HEK293 (cell line): ENCODE measurements at regions not wholly inside any gene's neighbourhood (a gene's known extent, or its start where the extent isn't known, plus 50 kb on each side); places are given as distances from the start of the nearest gene placed in this dataset.

Experiments used
- CTCF ChIA-PET: fragments of 350-600 bp; formaldehyde crosslinking; extraction: SDS; loops from one replicate; lab custom pipeline; 2021; ENCODE audit warnings: antibody characterized with exemption; lab: Yijun Ruan, JAX
- POLR2A ChIA-PET: fragments of 300-600 bp; formaldehyde crosslinking; extraction: SDS; loops from one replicate; lab custom pipeline; 2020; ENCODE audit warnings: antibody characterized with exemption, inconsistent platforms; lab: Yijun Ruan, JAX
- H3K27ac ChIP-seq: fragments of 200-500 bp; sonication (Bioruptor generic); 2 replicates; pipeline ENCODE4 v1.5.1; 2014; ENCODE audit warnings: low read depth, low read length, control low read depth, inconsistent platforms; ENCODE audit errors: extremely low read depth
- H3K36me3 ChIP-seq, 2 experiments: fragments of 200-500 bp in 1 of 2; sonication (Bioruptor generic) in 1 of 2; 1 replicate in 1 of 2; 2 replicates in 1 of 2; pipeline ENCODE4 v1.5.1; 2014 to 2017; ENCODE audit warnings: inconsistent platforms in 2 of 2, low read length in 2 of 2; ENCODE audit not compliant: control insufficient read depth in 2 of 2, insufficient read depth in 1 of 2
- H3K4me1 ChIP-seq: fragments of 200-500 bp; sonication (Bioruptor generic); 2 replicates; pipeline ENCODE4 v1.5.1; 2014; ENCODE audit warnings: mild to moderate bottlenecking, low read length, inconsistent platforms; ENCODE audit not compliant: control insufficient read depth, insufficient read depth
- H3K4me3 ChIP-seq: 2 replicates; pipeline ENCODE4 v1.5.1; 2011; ENCODE audit warnings: low read depth, mild to moderate bottlenecking, control low read depth, low read length, moderate library complexity
- H3K9me3 ChIP-seq: fragments of 200-500 bp; sonication (Bioruptor generic); 2 replicates; pipeline ENCODE4 v1.5.1; 2014; ENCODE audit warnings: low read depth, low read length, inconsistent platforms; ENCODE audit not compliant: control insufficient read depth, insufficient read depth
- GLI2 ChIP-seq: fragments of 450-650 bp; formaldehyde crosslinking; IDR thresholded peaks from 2 replicates; pipeline ENCODE4; 2017; ENCODE audit warnings: missing biosample characterization, missing genetic modification characterization, low read depth, borderline replicate concordance
- HOXD13 ChIP-seq: sonication (generic); formaldehyde crosslinking; IDR thresholded peaks from 2 replicates; pipeline ENCODE4 v1.8.0; 2022; ENCODE audit warnings: missing genetic modification reagents, borderline replicate concordance
- KLF10 ChIP-seq: fragments of 450-650 bp; IDR thresholded peaks from 2 replicates; pipeline ENCODE4 v1.5.1; 2018; ENCODE audit warnings: missing biosample characterization, mild to moderate bottlenecking, missing genetic modification characterization
- KLF16 ChIP-seq: fragments of 450-650 bp; formaldehyde crosslinking; IDR thresholded peaks from 2 replicates; pipeline ENCODE4 v1.5.1; 2017; ENCODE audit warnings: missing biosample characterization, missing genetic modification characterization
- OVOL3 ChIP-seq: fragments of 450-650 bp; formaldehyde crosslinking; IDR thresholded peaks from 2 replicates; pipeline ENCODE4 v1.5.1; 2016; ENCODE audit warnings: missing biosample characterization, missing genetic modification characterization
- SP7 ChIP-seq: fragments of 450-650 bp; formaldehyde crosslinking; IDR thresholded peaks from 2 replicates; pipeline ENCODE4 v1.5.1; 2016; ENCODE audit warnings: missing biosample characterization, missing genetic modification characterization
- ZBTB10 ChIP-seq: fragments of 450-650 bp; formaldehyde crosslinking; IDR thresholded peaks from 2 replicates; pipeline ENCODE4 v1.5.1; 2016; ENCODE audit warnings: missing biosample characterization, missing genetic modification characterization
- ZBTB26 ChIP-seq: fragments of 450-650 bp; formaldehyde crosslinking; optimal IDR thresholded peaks from 2 replicates; pipeline ENCODE3; 2016; ENCODE audit warnings: missing biosample characterization, mild to moderate bottlenecking, missing genetic modification characterization
- ZNF146 ChIP-seq: fragments of 450-650 bp; formaldehyde crosslinking; IDR thresholded peaks from 2 replicates; pipeline ENCODE4 v1.5.1; 2016; ENCODE audit warnings: missing biosample characterization, missing genetic modification characterization
- ZNF184 ChIP-seq: fragments of 450-650 bp; IDR thresholded peaks from 2 replicates; pipeline ENCODE4 v1.5.1; 2018; ENCODE audit warnings: missing biosample characterization, mild to moderate bottlenecking, missing genetic modification characterization
- ZNF19 ChIP-seq: fragments of 450-650 bp; formaldehyde crosslinking; IDR thresholded peaks from 2 replicates; pipeline ENCODE4; 2016; ENCODE audit warnings: missing biosample characterization, missing genetic modification characterization, low read depth
- ZNF221 ChIP-seq: fragments of 450-650 bp; formaldehyde crosslinking; IDR thresholded peaks from 2 replicates; pipeline ENCODE4 v1.5.1; 2017; ENCODE audit warnings: missing biosample characterization, missing genetic modification characterization, borderline replicate concordance
- ZNF26 ChIP-seq: fragments of 450-650 bp; formaldehyde crosslinking; IDR thresholded peaks from 2 replicates; pipeline ENCODE4 v1.5.1; 2016; ENCODE audit warnings: missing biosample characterization, missing genetic modification characterization
- ZNF280D ChIP-seq: fragments of 450-650 bp; formaldehyde crosslinking; IDR thresholded peaks from 2 replicates; pipeline ENCODE4 v1.5.1; 2016; ENCODE audit warnings: missing biosample characterization, missing genetic modification characterization
- ZNF391 ChIP-seq: fragments of 450-650 bp; formaldehyde crosslinking; IDR thresholded peaks from 2 replicates; pipeline ENCODE4 v1.5.1; 2016; ENCODE audit warnings: low read depth, missing biosample characterization, missing genetic modification characterization, borderline replicate concordance
- ZNF488 ChIP-seq: fragments of 450-650 bp; formaldehyde crosslinking; IDR thresholded peaks from 2 replicates; pipeline ENCODE4 v1.5.1; 2016; ENCODE audit warnings: missing biosample characterization, missing genetic modification characterization
- ZNF510 ChIP-seq: fragments of 450-650 bp; formaldehyde crosslinking; IDR thresholded peaks from 2 replicates; pipeline ENCODE4 v1.5.1; 2018; ENCODE audit warnings: mild to moderate bottlenecking, missing genetic modification characterization, missing biosample characterization; ENCODE audit not compliant: insufficient replicate concordance
- ZNF558 ChIP-seq: fragments of 450-650 bp; formaldehyde crosslinking; IDR thresholded peaks from 2 replicates; pipeline ENCODE4 v1.5.1; 2016; ENCODE audit warnings: missing biosample characterization, missing genetic modification characterization
- ZNF654 ChIP-seq: fragments of 450-650 bp; formaldehyde crosslinking; IDR thresholded peaks from 2 replicates; pipeline ENCODE4 v1.5.1; 2016; ENCODE audit warnings: low read depth, missing biosample characterization, missing genetic modification characterization
- ZSCAN23 ChIP-seq: fragments of 450-650 bp; formaldehyde crosslinking; IDR thresholded peaks from 2 replicates; pipeline ENCODE4 v1.5.1; 2016; ENCODE audit warnings: missing biosample characterization, missing genetic modification characterization
- ZSCAN5A ChIP-seq: fragments of 450-650 bp; formaldehyde crosslinking; IDR thresholded peaks from 2 replicates; pipeline ENCODE4 v1.5.1; 2016; ENCODE audit warnings: missing biosample characterization, missing genetic modification characterization

GRCh38 chr5:33343676-33344327 lies 97.0 kb upstream of the TARS1 start:
- no peaks in the 10 kb centered on the region for H3K9me3 ChIP-seq
- POLR2A ChIA-PET = no interaction called here
- no peaks in the 10 kb centered on the region for H3K4me1 ChIP-seq
- H3K36me3 ChIP-seq = no peaks in the 10 kb centered on the region
- CTCF ChIA-PET = interaction anchor here (0.6 to 1.2 kb wide), 2 partner anchors 44 to 330 kb away, joined by 3 read pairs; no protein-coding TSS in a partner anchor
- no peak for TF ChIP-seq ZNF146
- TF ChIP-seq ZNF558 (tag by site-specific recombination) = no peak
- TF ChIP-seq HOXD13 (CRISPR knock-in tag) = no peak
- no peak for TF ChIP-seq ZBTB26 (tag by site-specific recombination)
- no peak for TF ChIP-seq ZNF391 (tag by site-specific recombination)
- no peak for TF ChIP-seq ZNF280D
- TF ChIP-seq ZNF26 (tag by site-specific recombination) = no peak
- TF ChIP-seq ZNF488 = no peak
- TF ChIP-seq ZSCAN5A = no peak
- TF ChIP-seq KLF10 (tag by site-specific recombination) = no peak
- no peak for TF ChIP-seq ZNF19
- no peak for TF ChIP-seq GLI2 (tag by site-specific recombination)
- no peak for TF ChIP-seq KLF16 (tag by site-specific recombination)
- H3K27ac ChIP-seq = no peak overlapping the region
- no peak overlapping the region for H3K4me3 ChIP-seq

GRCh38 chr5:33346534-33346933 lies 94.2 kb upstream of the TARS1 start:
- ChIA-PET CTCF (interaction anchor here (0.7 kb wide), 1 partner anchor 49 kb away, joined by 3 read pairs; no protein-coding TSS in a partner anchor), POLR2A (no interaction called here)

More at GRCh38 chr5:33346534-33346933, 94.2 kb upstream of the TARS1 start:
- Histone ChIP-seq H3K4me1 (no peaks in the 10 kb centered on the region), H3K27ac (no peak overlapping the region), H3K4me3 (no peak overlapping the region), H3K9me3 (no peaks in the 10 kb centered on the region), H3K36me3 (no peaks in the 10 kb centered on the region)
- TF ChIP-seq ZNF221 (tag by site-specific recombination) (no peak), ZBTB10 (tag by site-specific recombination) (no peak), ZNF184 (tag by site-specific recombination) (no peak), OVOL3 (tag by site-specific recombination) (no peak), ZSCAN23 (tag by site-specific recombination) (no peak), ZNF654 (tag by site-specific recombination) (no peak), SP7 (tag by site-specific recombination) (no peak), ZNF510 (no peak), ZNF488 (no peak)
